Endothelial cell (in vitro differentiated cells): ENCODE measurements at regions not wholly inside any gene's neighbourhood (a gene's known extent, or its start where the extent isn't known, plus 50 kb on each side); places are given as distances from the start of the nearest gene placed in this dataset.

Experiments used
- DNase-seq: peaks from one replicate; pipeline ENCODE4 v3.0.0; 2021; ENCODE audit warnings: low spot score
- H3K27ac Mint-ChIP-seq: one replicate; pipeline ENCODE4 v1.8.0; 2021; ENCODE audit warnings: mixed read lengths, inconsistent platforms; ENCODE audit not compliant: unreplicated experiment
- H3K27me3 Mint-ChIP-seq: one replicate; pipeline ENCODE4 v1.8.0; 2021; ENCODE audit warnings: mild to moderate bottlenecking, moderate library complexity, mixed read lengths, inconsistent platforms; ENCODE audit not compliant: unreplicated experiment
- H3K36me3 Mint-ChIP-seq: one replicate; pipeline ENCODE4 v1.8.0; 2021; ENCODE audit warnings: mild to moderate bottlenecking, low read depth, mixed read lengths, inconsistent platforms; ENCODE audit not compliant: unreplicated experiment
- H3K4me1 Mint-ChIP-seq: one replicate; pipeline ENCODE4 v1.8.0; 2021; ENCODE audit warnings: mild to moderate bottlenecking, mixed read lengths, inconsistent platforms; ENCODE audit not compliant: unreplicated experiment
- H3K4me3 Mint-ChIP-seq: one replicate; pipeline ENCODE4 v1.8.0; 2021; ENCODE audit warnings: mild to moderate bottlenecking, mixed read lengths, inconsistent platforms; ENCODE audit not compliant: unreplicated experiment
- H3K9me3 Mint-ChIP-seq: one replicate; pipeline ENCODE4 v1.8.0; 2021; ENCODE audit warnings: mixed read lengths, inconsistent platforms; ENCODE audit not compliant: unreplicated experiment
- TF ChIP-seq, protein P1 (sequence below): fragments of 200-600 bp; sonication (generic); IDR thresholded peaks from one replicate; pipeline ENCODE4 v1.5.0; 2021; ENCODE audit warnings: antibody characterized with exemption; ENCODE audit not compliant: unreplicated experiment

DNA sequence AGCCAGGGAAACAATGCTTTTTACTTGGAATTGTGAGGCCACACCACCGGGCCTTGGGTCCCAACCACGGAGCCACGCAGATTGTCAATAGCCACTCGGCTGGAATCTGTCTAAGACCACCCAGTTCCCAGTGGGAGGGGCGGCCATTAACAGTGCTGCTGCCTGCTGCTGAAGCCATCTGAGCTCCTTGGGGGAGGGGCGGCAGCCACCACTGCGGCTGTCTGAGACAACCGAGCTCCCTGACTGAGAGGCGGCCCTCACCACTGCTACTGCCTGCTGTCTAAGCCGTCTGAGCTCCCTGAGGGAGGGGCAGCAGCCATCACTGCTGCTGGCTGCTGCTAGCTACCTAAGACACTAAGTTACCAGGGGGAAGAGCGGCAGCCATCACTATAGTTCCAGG, 64.3 kb downstream of the DMRTA2 start:
- Mint-ChIP-seq H3K9me3 (no peaks in the 10 kb centered on the region), H3K4me1 (no peaks in the 10 kb centered on the region), H3K36me3 (no peaks in the 10 kb centered on the region), H3K27me3 (peaks cover 7% of the 10 kb centered on the region), H3K27ac (no peak overlapping the region), H3K4me3 (no peak overlapping the region)
- DNase-seq: no peak
- TF ChIP-seq, protein P1, sequence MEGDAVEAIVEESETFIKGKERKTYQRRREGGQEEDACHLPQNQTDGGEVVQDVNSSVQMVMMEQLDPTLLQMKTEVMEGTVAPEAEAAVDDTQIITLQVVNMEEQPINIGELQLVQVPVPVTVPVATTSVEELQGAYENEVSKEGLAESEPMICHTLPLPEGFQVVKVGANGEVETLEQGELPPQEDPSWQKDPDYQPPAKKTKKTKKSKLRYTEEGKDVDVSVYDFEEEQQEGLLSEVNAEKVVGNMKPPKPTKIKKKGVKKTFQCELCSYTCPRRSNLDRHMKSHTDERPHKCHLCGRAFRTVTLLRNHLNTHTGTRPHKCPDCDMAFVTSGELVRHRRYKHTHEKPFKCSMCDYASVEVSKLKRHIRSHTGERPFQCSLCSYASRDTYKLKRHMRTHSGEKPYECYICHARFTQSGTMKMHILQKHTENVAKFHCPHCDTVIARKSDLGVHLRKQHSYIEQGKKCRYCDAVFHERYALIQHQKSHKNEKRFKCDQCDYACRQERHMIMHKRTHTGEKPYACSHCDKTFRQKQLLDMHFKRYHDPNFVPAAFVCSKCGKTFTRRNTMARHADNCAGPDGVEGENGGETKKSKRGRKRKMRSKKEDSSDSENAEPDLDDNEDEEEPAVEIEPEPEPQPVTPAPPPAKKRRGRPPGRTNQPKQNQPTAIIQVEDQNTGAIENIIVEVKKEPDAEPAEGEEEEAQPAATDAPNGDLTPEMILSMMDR: no peak

DNA sequence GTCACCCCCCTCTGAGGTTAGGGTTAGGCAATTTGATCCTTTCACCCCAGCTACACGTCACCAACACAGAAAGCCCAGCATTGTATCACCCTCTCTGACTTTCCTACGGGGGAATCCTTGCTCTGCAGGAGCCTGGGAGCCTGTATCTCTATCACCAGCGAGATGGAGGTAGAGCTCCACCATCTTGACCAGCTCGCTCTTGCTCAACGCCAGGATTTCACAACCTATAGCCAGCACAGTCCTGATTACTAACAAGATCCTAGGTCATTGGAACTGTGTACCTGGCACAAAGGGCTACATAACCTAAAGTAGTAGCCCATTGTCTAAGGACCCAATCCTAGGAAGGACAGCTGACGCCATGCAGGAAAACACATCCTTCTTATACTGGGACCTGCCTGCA, 66.1 kb downstream of the DMRTA2 start:
- H3K27me3 Mint-ChIP-seq: peaks cover 7% of the 10 kb centered on the region
- no peaks in the 10 kb centered on the region for H3K36me3 Mint-ChIP-seq
- no peak overlapping the region for H3K27ac Mint-ChIP-seq
- DNase-seq: no peak
- TF ChIP-seq, protein P1: no peak
- H3K4me1 Mint-ChIP-seq: no peaks in the 10 kb centered on the region
- H3K4me3 Mint-ChIP-seq: no peak overlapping the region
- H3K9me3 Mint-ChIP-seq: no peaks in the 10 kb centered on the region

DNA sequence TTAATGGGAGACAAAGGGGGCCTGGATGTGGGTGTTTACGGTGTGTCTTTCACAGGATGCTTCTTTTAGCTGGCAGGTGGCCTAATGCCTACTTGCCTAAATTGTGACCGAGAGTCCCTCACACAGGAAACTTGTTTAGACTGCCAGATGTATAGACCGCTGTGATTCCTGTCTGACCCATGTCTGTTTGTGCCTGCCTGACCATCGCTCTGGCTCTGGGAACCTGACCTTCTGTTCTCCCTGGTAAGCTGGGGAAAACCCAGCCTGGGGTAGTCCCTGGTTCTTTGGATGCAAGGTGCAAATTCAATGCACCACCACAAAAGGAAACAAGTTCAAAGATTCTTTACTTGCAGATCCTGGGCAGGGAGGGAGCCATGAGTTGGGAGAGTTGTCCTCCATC, 68.4 kb downstream of the DMRTA2 start:
- H3K27me3 Mint-ChIP-seq: peaks cover 7% of the 10 kb centered on the region
- TF ChIP-seq, protein P1: no peak
- no peak overlapping the region for H3K4me3 Mint-ChIP-seq
- no peak overlapping the region for H3K27ac Mint-ChIP-seq
- H3K4me1 Mint-ChIP-seq: no peaks in the 10 kb centered on the region
- H3K9me3 Mint-ChIP-seq: no peaks in the 10 kb centered on the region
- DNase-seq: no peak
- H3K36me3 Mint-ChIP-seq: no peaks in the 10 kb centered on the region

DNA sequence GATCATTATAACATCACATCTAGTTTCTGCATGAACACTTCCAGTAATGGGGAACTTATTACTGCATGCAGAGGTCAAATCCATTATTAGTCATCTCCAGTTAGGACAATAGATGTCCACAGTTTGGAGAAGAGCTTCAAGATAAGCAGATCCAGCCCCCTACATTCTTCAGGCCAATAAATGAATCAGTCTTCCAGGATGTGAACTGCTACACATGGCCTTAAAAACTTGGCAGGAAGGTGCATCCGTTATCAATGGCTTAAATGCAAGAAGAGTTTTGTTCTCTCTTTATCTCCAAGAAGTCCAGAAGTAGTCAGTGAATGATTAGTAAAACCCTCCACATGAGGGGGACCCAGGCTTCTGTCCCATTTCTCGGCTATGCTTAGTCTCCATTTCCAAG, 70.8 kb downstream of the DMRTA2 start:
- no peak for DNase-seq
- Mint-ChIP-seq H3K27me3 (peaks cover 5% of the 10 kb centered on the region), H3K36me3 (no peaks in the 10 kb centered on the region), H3K27ac (no peak overlapping the region), H3K4me1 (no peaks in the 10 kb centered on the region), H3K4me3 (no peak overlapping the region), H3K9me3 (no peaks in the 10 kb centered on the region)
- TF ChIP-seq, protein P1: no peak

DNA sequence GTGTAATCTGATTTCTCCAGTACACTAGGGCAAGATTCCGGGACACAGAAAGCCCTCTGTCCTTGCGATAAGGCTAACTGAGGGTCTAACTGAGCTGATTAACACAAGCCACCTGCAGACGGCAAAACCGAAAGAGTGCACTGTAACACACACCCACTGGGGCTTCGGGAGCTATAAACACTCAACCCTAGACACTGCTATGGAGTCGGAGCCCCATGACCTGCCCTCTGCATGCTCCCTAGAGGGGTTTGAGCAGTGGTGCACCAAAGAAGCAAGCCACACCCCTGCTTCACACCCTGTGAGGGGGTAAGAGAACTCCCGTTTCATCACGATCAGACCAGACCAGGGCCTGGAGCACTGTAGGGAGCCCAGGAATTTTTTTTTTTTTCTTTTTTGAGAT, 72.4 kb downstream of the DMRTA2 start:
- no peak for DNase-seq
- Mint-ChIP-seq H3K4me3 (no peak overlapping the region), H3K27ac (no peak overlapping the region), H3K36me3 (no peaks in the 10 kb centered on the region), H3K4me1 (no peaks in the 10 kb centered on the region), H3K9me3 (no peaks in the 10 kb centered on the region), H3K27me3 (peaks cover 2% of the 10 kb centered on the region)
- TF ChIP-seq, protein P1: no peak
